ENCODE measurements at regions not wholly inside any gene's neighbourhood (a gene's known extent, or its start where the extent isn't known, plus 50 kb on each side); places are given as distances from the start of the nearest gene placed in this dataset.
"Not testable (repeated sequence)": the region's sequence is repeated elsewhere in the genome, so short reads cannot be mapped to it uniquely, and the experiment has no call there.

GRCh38 chr12:72995029-72995428 lies 722.9 kb downstream of the TRHDE start:
- TF ChIP-seq, protein P1, sequence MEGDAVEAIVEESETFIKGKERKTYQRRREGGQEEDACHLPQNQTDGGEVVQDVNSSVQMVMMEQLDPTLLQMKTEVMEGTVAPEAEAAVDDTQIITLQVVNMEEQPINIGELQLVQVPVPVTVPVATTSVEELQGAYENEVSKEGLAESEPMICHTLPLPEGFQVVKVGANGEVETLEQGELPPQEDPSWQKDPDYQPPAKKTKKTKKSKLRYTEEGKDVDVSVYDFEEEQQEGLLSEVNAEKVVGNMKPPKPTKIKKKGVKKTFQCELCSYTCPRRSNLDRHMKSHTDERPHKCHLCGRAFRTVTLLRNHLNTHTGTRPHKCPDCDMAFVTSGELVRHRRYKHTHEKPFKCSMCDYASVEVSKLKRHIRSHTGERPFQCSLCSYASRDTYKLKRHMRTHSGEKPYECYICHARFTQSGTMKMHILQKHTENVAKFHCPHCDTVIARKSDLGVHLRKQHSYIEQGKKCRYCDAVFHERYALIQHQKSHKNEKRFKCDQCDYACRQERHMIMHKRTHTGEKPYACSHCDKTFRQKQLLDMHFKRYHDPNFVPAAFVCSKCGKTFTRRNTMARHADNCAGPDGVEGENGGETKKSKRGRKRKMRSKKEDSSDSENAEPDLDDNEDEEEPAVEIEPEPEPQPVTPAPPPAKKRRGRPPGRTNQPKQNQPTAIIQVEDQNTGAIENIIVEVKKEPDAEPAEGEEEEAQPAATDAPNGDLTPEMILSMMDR (IDR thresholded peaks at IDR 0.05; ENCODE audit: poor library complexity, severe bottlenecking): not testable (repeated sequence)
- TF ChIP-seq EZH2 (IDR thresholded peaks at IDR 0.05; ENCODE audit: borderline replicate concordance, insufficient read depth, low read length, poor library complexity, severe bottlenecking); RAD21 (conservative IDR thresholded peaks at IDR 0.05); TAF1 (IDR thresholded peaks at IDR 0.05; ENCODE audit: low read depth): not testable (repeated sequence)
- TF ChIP-seq, protein P2, sequence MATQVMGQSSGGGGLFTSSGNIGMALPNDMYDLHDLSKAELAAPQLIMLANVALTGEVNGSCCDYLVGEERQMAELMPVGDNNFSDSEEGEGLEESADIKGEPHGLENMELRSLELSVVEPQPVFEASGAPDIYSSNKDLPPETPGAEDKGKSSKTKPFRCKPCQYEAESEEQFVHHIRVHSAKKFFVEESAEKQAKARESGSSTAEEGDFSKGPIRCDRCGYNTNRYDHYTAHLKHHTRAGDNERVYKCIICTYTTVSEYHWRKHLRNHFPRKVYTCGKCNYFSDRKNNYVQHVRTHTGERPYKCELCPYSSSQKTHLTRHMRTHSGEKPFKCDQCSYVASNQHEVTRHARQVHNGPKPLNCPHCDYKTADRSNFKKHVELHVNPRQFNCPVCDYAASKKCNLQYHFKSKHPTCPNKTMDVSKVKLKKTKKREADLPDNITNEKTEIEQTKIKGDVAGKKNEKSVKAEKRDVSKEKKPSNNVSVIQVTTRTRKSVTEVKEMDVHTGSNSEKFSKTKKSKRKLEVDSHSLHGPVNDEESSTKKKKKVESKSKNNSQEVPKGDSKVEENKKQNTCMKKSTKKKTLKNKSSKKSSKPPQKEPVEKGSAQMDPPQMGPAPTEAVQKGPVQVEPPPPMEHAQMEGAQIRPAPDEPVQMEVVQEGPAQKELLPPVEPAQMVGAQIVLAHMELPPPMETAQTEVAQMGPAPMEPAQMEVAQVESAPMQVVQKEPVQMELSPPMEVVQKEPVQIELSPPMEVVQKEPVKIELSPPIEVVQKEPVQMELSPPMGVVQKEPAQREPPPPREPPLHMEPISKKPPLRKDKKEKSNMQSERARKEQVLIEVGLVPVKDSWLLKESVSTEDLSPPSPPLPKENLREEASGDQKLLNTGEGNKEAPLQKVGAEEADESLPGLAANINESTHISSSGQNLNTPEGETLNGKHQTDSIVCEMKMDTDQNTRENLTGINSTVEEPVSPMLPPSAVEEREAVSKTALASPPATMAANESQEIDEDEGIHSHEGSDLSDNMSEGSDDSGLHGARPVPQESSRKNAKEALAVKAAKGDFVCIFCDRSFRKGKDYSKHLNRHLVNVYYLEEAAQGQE (IDR thresholded peaks at IDR 0.05; ENCODE audit: borderline replicate concordance): not testable (repeated sequence)

All from neural cell (in vitro differentiated cells).